Neural progenitor cell (in vitro differentiated cells): ENCODE measurements at regions not wholly inside any gene's neighbourhood (a gene's known extent, or its start where the extent isn't known, plus 50 kb on each side); places are given as distances from the start of the nearest gene placed in this dataset.

ENCODE experiments used
- DNase-seq: peaks from one replicate; pipeline ENCODE4 v3.0.0-alpha.2; 2016; ENCODE audit warnings: low spot score
- H2AFZ ChIP-seq: fragments of 200-600 bp; sonication (generic); replicated peaks from 2 replicates; pipeline ENCODE4 v1.6.1; 2016; ENCODE audit warnings: antibody characterized with exemption
- H3F3A ChIP-seq: fragments of 200-600 bp; sonication (generic); 2 replicates; pipeline ENCODE4 v1.6.1; 2016; ENCODE audit warnings: antibody characterized with exemption, low read depth
- H3K27ac ChIP-seq: fragments of 200-600 bp; sonication (generic); 2 replicates; pipeline ENCODE4 v1.5.1; 2016; ENCODE audit warnings: mild to moderate bottlenecking
- H3K27me3 ChIP-seq: fragments of 200-600 bp; sonication (generic); 2 replicates; pipeline ENCODE4 v1.6.1; 2016; ENCODE audit warnings: mild to moderate bottlenecking, moderate library complexity
- H3K36me3 ChIP-seq: fragments of 200-600 bp; sonication (generic); 2 replicates; pipeline ENCODE4 v1.5.1; 2016
- H3K4me1 ChIP-seq: fragments of 200-600 bp; sonication (generic); 2 replicates; pipeline ENCODE4 v1.6.1; 2016; ENCODE audit warnings: mixed run types
- H3K4me2 ChIP-seq: fragments of 200-600 bp; sonication (generic); 2 replicates; pipeline ENCODE4 v1.6.1; 2016
- H3K4me3 ChIP-seq: fragments of 200-600 bp; sonication (generic); 2 replicates; pipeline ENCODE4 v1.5.1; 2016
- H3K79me2 ChIP-seq: fragments of 200-600 bp; sonication (generic); 2 replicates; pipeline ENCODE4 v1.6.1; 2016; ENCODE audit warnings: low read depth
- H3K9ac ChIP-seq: fragments of 200-600 bp; sonication (generic); 2 replicates; pipeline ENCODE4 v1.6.1; 2016
- H3K9me3 ChIP-seq: fragments of 200-600 bp; sonication (generic); 2 replicates; pipeline ENCODE4 v1.5.1; 2016; ENCODE audit warnings: low read depth
- H4K20me1 ChIP-seq: fragments of 200-600 bp; sonication (generic); 2 replicates; pipeline ENCODE4 v1.6.1; 2016; ENCODE audit warnings: low read depth
- H3K27ac Mint-ChIP-seq: 3 replicates; pipeline ENCODE4 v1.8.0; 2021; ENCODE audit warnings: mixed read lengths
- H3K27me3 Mint-ChIP-seq: 2 replicates; pipeline ENCODE4 v1.8.0; 2022; ENCODE audit warnings: low read depth, mild to moderate bottlenecking, inconsistent platforms, moderate library complexity, mixed read lengths; ENCODE audit not compliant: insufficient read depth
- H3K36me3 Mint-ChIP-seq: 3 replicates; pipeline ENCODE4 v1.8.0; 2021; ENCODE audit warnings: mixed read lengths
- H3K4me1 Mint-ChIP-seq: 3 replicates; pipeline ENCODE4 v1.8.0; 2021; ENCODE audit warnings: mixed read lengths
- H3K4me3 Mint-ChIP-seq: 3 replicates; pipeline ENCODE4 v1.8.0; 2021; ENCODE audit warnings: mild to moderate bottlenecking, moderate library complexity, mixed read lengths
- H3K9me3 Mint-ChIP-seq: 3 replicates; pipeline ENCODE4 v1.8.0; 2020; ENCODE audit warnings: mixed read lengths
- CTCF ChIP-seq: fragments of 200-600 bp; sonication (generic); IDR thresholded peaks from 2 replicates; pipeline ENCODE4 v1.5.1; 2017; ENCODE audit warnings: antibody characterized with exemption, mild to moderate bottlenecking
- EZH2 ChIP-seq: fragments of 200-600 bp; sonication (generic); IDR thresholded peaks from 2 replicates; pipeline ENCODE4 v1.6.1; 2017; ENCODE audit warnings: antibody characterized with exemption, mild to moderate bottlenecking, moderate library complexity
- EZH2phosphoT487 ChIP-seq: fragments of 200-600 bp; sonication (generic); IDR thresholded peaks from 2 replicates; pipeline ENCODE4 v1.6.1; 2017; ENCODE audit warnings: antibody characterized with exemption

- H3K4me2 ChIP-seq = no peak overlapping the region
- no peak overlapping the region for H3K4me3 ChIP-seq
- H3K4me1 ChIP-seq = no peaks in the 10 kb centered on the region
- H3K27ac Mint-ChIP-seq = no peak overlapping the region
- no peaks in the 10 kb centered on the region for H3K4me1 Mint-ChIP-seq
- no peak overlapping the region for H3K9ac ChIP-seq
- H2AFZ ChIP-seq = no peak overlapping the region
- H3K27me3 Mint-ChIP-seq = no peaks in the 10 kb centered on the region
- no peaks in the 10 kb centered on the region for H3K36me3 Mint-ChIP-seq
- no peaks in the 10 kb centered on the region for H4K20me1 ChIP-seq
- no peak for DNase-seq
- no peaks in the 10 kb centered on the region for H3K9me3 ChIP-seq
- H3K27me3 ChIP-seq = no peaks in the 10 kb centered on the region
- no peak for TF ChIP-seq CTCF
- TF ChIP-seq EZH2phosphoT487 = no peak
- TF ChIP-seq EZH2 = no peak
- H3F3A ChIP-seq = no peaks in the 10 kb centered on the region
- H3K79me2 ChIP-seq = no peaks in the 10 kb centered on the region
- no peaks in the 10 kb centered on the region for H3K36me3 ChIP-seq
- H3K4me3 Mint-ChIP-seq = no peak overlapping the region
- no peaks in the 10 kb centered on the region for H3K9me3 Mint-ChIP-seq
- H3K27ac ChIP-seq = no peak overlapping the region
These were observed 74.6 kb upstream of the GOLGA8J start for GRCh38 chr15:30008156-30008555.

- TF ChIP-seq CTCF (no peak), EZH2 (no peak), EZH2phosphoT487 (no peak)
- peak; percentile 8 for DNase-seq
- Mint-ChIP-seq H3K27ac (no peak overlapping the region), H3K36me3 (no peaks in the 10 kb centered on the region), H3K9me3 (peaks cover 2% of the 10 kb centered on the region), H3K4me3 (no peak overlapping the region), H3K27me3 (peaks cover 2% of the 10 kb centered on the region), H3K4me1 (no peaks in the 10 kb centered on the region)
- Histone ChIP-seq H3K4me3 (no peak overlapping the region), H3K27ac (no peak overlapping the region), H3K4me2 (no peak overlapping the region), H3K9ac (no peak overlapping the region), H3K27me3 (no peaks in the 10 kb centered on the region), H2AFZ (peak overlapping the region; percentile 59), H3F3A (no peaks in the 10 kb centered on the region), H3K4me1 (no peaks in the 10 kb centered on the region), H3K79me2 (no peaks in the 10 kb centered on the region), H3K36me3 (no peaks in the 10 kb centered on the region), H4K20me1 (no peaks in the 10 kb centered on the region), H3K9me3 (no peaks in the 10 kb centered on the region)
These were observed 81.2 kb upstream of the GOLGA8J start for GRCh38 chr15:30001602-30002001.

- Mint-ChIP-seq H3K9me3 (peaks cover 2% of the 10 kb centered on the region), H3K36me3 (no peaks in the 10 kb centered on the region), H3K4me1 (no peaks in the 10 kb centered on the region), H3K27ac (no peak overlapping the region), H3K4me3 (no peak overlapping the region), H3K27me3 (peaks cover 2% of the 10 kb centered on the region)
- Histone ChIP-seq H2AFZ (no peak overlapping the region), H3K9me3 (no peaks in the 10 kb centered on the region), H3K79me2 (no peaks in the 10 kb centered on the region), H3K27ac (no peak overlapping the region), H3K36me3 (no peaks in the 10 kb centered on the region), H3F3A (no peaks in the 10 kb centered on the region), H3K4me2 (no peak overlapping the region), H3K4me3 (no peak overlapping the region), H3K27me3 (no peaks in the 10 kb centered on the region), H3K4me1 (peaks cover 4% of the 10 kb centered on the region), H4K20me1 (no peaks in the 10 kb centered on the region), H3K9ac (no peak overlapping the region)
- DNase-seq = no peak
- TF ChIP-seq EZH2phosphoT487 (no peak), EZH2 (no peak), CTCF (no peak)
These were observed 84.7 kb upstream of the GOLGA8J start for GRCh38 chr15:29998033-29998432.
